HepG2 (cell line): ENCODE measurements at regions not wholly inside any gene's neighbourhood (a gene's known extent, or its start where the extent isn't known, plus 50 kb on each side); places are given as distances from the start of the nearest gene placed in this dataset.

ENCODE experiments used
- ATAC-seq: fragments of 200-7000 bp; cut with Tn5 transposase; 3 replicates; pipeline ENCODE4 v1.9.1; 2020; ENCODE audit warnings: mild to moderate bottlenecking, moderate library complexity
- BruUV-seq: library from RNA; stranded (reverse); fragments of 400-500 nt; replicated peaks from 2 replicates; lab custom pipeline; 2021; lab: Mats Ljungman, UMichigan
- CTCF ChIA-PET: fragments of 300-600 bp; formaldehyde crosslinking; extraction: SDS; loops from one replicate; lab custom pipeline; 2021; ENCODE audit warnings: low total read pairs, inconsistent platforms, low intra/inter-chr PET ratio; lab: Yijun Ruan, JAX
- POLR2A ChIA-PET: fragments of 350-600 bp; sonication (Branson Sonifier 250); formaldehyde crosslinking; loops from one replicate; lab custom pipeline; 2020; ENCODE audit warnings: antibody characterized with exemption, inconsistent platforms; lab: Yijun Ruan, JAX
- DNase-seq: peaks from one replicate; pipeline ENCODE4 v3.0.0-alpha.2; 2015; ENCODE audit warnings: low spot score
- FAIRE-seq: peaks from 3 replicates; lab custom pipeline; 2011; peaks lifted over from hg19 to GRCh38; lab: Jason Lieb, UNC
- H2AFZ ChIP-seq: one replicate; pipeline ENCODE4 v1.6.1; 2011; ENCODE audit warnings: low read length, inconsistent platforms
- H3K27ac ChIP-seq: fragments of 300-600 bp; 3 replicates; pipeline ENCODE4 v1.8.0; 2011; ENCODE audit warnings: mixed run types, mild to moderate bottlenecking, mixed read lengths, low read length, inconsistent platforms; ENCODE audit not compliant: insufficient read depth; ENCODE audit errors: extremely low read length
- H3K27me3 ChIP-seq, 2 experiments: fragments of 200-600 bp in 1 of 2; 2 replicates in 1 of 2; 3 replicates in 1 of 2; pipeline versions ENCODE4 v1.6.0 to v1.8.0; 2011; ENCODE audit warnings: low read length in 2 of 2, mild to moderate bottlenecking in 2 of 2, moderate library complexity in 2 of 2, inconsistent platforms in 1 of 2; ENCODE audit not compliant: insufficient read depth in 2 of 2, control insufficient read depth in 1 of 2
- H3K36me3 ChIP-seq, 2 experiments: fragments of 200-600 bp in 1 of 2; replicated peaks in 1 of 2; 2 replicates in 1 of 2; 3 replicates in 1 of 2; pipeline versions ENCODE4 v1.5.1 to v1.8.0; 2011; ENCODE audit warnings: low read length in 2 of 2, inconsistent platforms in 1 of 2; ENCODE audit not compliant: insufficient read depth in 2 of 2, control insufficient read depth in 1 of 2
- H3K4me1 ChIP-seq: 2 replicates; pipeline ENCODE4 v1.5.1; 2012; ENCODE audit warnings: low read length, inconsistent platforms; ENCODE audit not compliant: insufficient read depth
- H3K4me2 ChIP-seq: 2 replicates; pipeline ENCODE4 v1.6.0; 2011; ENCODE audit warnings: low read depth, low read length, inconsistent platforms
- H3K4me3 ChIP-seq, 3 experiments: fragments of 200-600 bp in 1 of 3; sonication (generic), shearing (Covaris generic) in 1 of 3; replicated peaks in 1 of 3; 2 replicates each; pipeline ENCODE4 v1.5.1; 2011 to 2016; ENCODE audit warnings: low read length in 3 of 3, inconsistent platforms in 2 of 3, low read depth in 2 of 3, mild to moderate bottlenecking in 2 of 3, control low read depth in 1 of 3, mixed read lengths in 1 of 3; ENCODE audit not compliant: insufficient read depth in 1 of 3
- H3K79me2 ChIP-seq: one replicate; pipeline ENCODE4 v1.6.1; 2011; ENCODE audit warnings: low read length, inconsistent platforms; ENCODE audit not compliant: insufficient read depth
- H3K9ac ChIP-seq: 2 replicates; pipeline ENCODE4 v1.6.0; 2011; ENCODE audit warnings: mild to moderate bottlenecking, low read depth, low read length, inconsistent platforms; ENCODE audit not compliant: insufficient read depth
- H3K9me3 ChIP-seq: 2 replicates; pipeline ENCODE4 v1.5.1; 2012; ENCODE audit warnings: mild to moderate bottlenecking, low read length
- H4K20me1 ChIP-seq: 2 replicates; pipeline ENCODE4 v1.6.0; 2011; ENCODE audit warnings: inconsistent platforms, mild to moderate bottlenecking, low read length, moderate library complexity; ENCODE audit not compliant: insufficient read depth
- HMG20B ChIP-seq: conservative IDR thresholded peaks from 2 replicates; pipeline ENCODE4 v1.6.1; 2016; ENCODE audit warnings: missing genetic modification reagents, missing compliant biosample characterization
- KLF11 ChIP-seq: IDR thresholded peaks from 2 replicates; pipeline ENCODE4 v1.6.1; 2016; ENCODE audit warnings: missing compliant biosample characterization
- MIER2 ChIP-seq: IDR thresholded peaks from 2 replicates; pipeline ENCODE4 v1.6.1; 2016; ENCODE audit warnings: missing biosample characterization, missing genetic modification reagents
- SIN3B ChIP-seq: fragments of 150-350 bp; IDR thresholded peaks from 2 replicates; pipeline ENCODE4 v1.6.1; 2014; ENCODE audit warnings: low read length
- SOX13 ChIP-seq, 3 experiments: fragments of 450-650 bp in 1 of 3; sonication (generic) in 1 of 3; formaldehyde crosslinking in 1 of 3; IDR thresholded peaks in 2 of 3; conservative IDR thresholded peaks in 1 of 3; 2 replicates each; pipeline versions ENCODE4 v1.5.0 to v1.6.1; 2016 to 2020; ENCODE audit warnings: antibody characterized with exemption in 1 of 3, mild to moderate bottlenecking in 1 of 3, missing compliant biosample characterization in 1 of 3, missing genetic modification reagents in 1 of 3, moderate library complexity in 1 of 3
- TBX3 ChIP-seq: fragments of 450-650 bp; IDR thresholded peaks from 2 replicates; pipeline ENCODE4 v1.6.1; 2017; ENCODE audit warnings: antibody characterized with exemption, mild to moderate bottlenecking, inconsistent platforms, borderline replicate concordance
- ZNF234 ChIP-seq: sonication (generic); formaldehyde crosslinking; conservative IDR thresholded peaks from 2 replicates; pipeline ENCODE4 v1.5.1; 2020; ENCODE audit warnings: mild to moderate bottlenecking, missing genetic modification reagents
- ZNF550 ChIP-seq: sonication (generic); formaldehyde crosslinking; IDR thresholded peaks from 2 replicates; pipeline ENCODE4 v1.4.0; 2020; ENCODE audit warnings: mild to moderate bottlenecking, missing genetic modification reagents, borderline replicate concordance
- ZNF788 ChIP-seq: sonication (generic); formaldehyde crosslinking; IDR thresholded peaks from 2 replicates; pipeline ENCODE4 v1.5.0; 2020; ENCODE audit warnings: mild to moderate bottlenecking, missing genetic modification reagents, borderline replicate concordance
- WGBS: methylation state at CpG from one replicate; pipeline ENCODE4 v1.1.6; 2017; ENCODE audit warnings: low lambda C conversion rate; 5-methylcytosine and 5-hydroxymethylcytosine counted together
- in situ Hi-C: cut with HindIII; loops from 2 replicates; pipeline ENCODE4 v1.10.0; 2017; ENCODE audit warnings: low pct_unique_long_range_greater_than_20kb; ENCODE audit not compliant: extremely low pct_ligation_motif_present
- intact Hi-C: fragments of 100-400 bp; cut with micrococcal nuclease; formaldehyde crosslinking; loops from one replicate; pipeline ENCODE4 v1.10.0; 2022; ENCODE audit not compliant: unreplicated experiment
- TF ChIP-seq, protein P1 (sequence below): sonication (generic); formaldehyde crosslinking; IDR thresholded peaks from 2 replicates; pipeline ENCODE4 v1.5.1; 2020; ENCODE audit warnings: mild to moderate bottlenecking, moderate library complexity, missing genetic modification reagents
- TF ChIP-seq, protein P2 (sequence below): sonication (generic); formaldehyde crosslinking; IDR thresholded peaks from 2 replicates; pipeline ENCODE4 v1.4.0; 2020; ENCODE audit warnings: mild to moderate bottlenecking, missing genetic modification reagents
- TF ChIP-seq, protein P3 (sequence below): sonication (generic); formaldehyde crosslinking; IDR thresholded peaks from 2 replicates; pipeline ENCODE4 v1.4.0; 2020; ENCODE audit warnings: missing genetic modification reagents, borderline replicate concordance

DNA sequence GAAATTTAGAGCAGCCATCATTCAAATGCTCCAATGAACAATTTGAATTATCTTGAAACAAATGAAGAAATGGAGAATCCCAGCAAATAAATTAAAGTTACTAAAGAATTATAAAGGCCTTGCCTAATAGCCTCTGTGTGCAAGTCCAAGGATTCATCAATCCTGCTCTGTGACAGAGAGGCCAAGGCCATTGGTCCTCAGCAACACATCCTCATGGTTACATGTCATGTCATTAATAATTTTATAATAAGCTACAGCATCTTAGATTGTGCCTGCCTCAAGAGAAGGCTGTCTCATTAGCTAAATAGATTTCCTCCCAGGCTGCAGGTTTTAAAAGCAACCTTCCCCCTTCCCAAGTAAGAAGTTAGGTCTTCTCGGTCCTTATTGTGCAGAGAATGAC lies 611.6 kb downstream of the FBXO15 start (continued):
- TF ChIP-seq, protein P1, sequence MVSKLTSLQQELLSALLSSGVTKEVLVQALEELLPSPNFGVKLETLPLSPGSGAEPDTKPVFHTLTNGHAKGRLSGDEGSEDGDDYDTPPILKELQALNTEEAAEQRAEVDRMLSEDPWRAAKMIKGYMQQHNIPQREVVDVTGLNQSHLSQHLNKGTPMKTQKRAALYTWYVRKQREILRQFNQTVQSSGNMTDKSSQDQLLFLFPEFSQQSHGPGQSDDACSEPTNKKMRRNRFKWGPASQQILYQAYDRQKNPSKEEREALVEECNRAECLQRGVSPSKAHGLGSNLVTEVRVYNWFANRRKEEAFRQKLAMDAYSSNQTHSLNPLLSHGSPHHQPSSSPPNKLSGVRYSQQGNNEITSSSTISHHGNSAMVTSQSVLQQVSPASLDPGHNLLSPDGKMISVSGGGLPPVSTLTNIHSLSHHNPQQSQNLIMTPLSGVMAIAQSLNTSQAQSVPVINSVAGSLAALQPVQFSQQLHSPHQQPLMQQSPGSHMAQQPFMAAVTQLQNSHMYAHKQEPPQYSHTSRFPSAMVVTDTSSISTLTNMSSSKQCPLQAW (CRISPR knock-in tag): no peak
- TF ChIP-seq, all 625 proteins: peak for 0

DNA sequence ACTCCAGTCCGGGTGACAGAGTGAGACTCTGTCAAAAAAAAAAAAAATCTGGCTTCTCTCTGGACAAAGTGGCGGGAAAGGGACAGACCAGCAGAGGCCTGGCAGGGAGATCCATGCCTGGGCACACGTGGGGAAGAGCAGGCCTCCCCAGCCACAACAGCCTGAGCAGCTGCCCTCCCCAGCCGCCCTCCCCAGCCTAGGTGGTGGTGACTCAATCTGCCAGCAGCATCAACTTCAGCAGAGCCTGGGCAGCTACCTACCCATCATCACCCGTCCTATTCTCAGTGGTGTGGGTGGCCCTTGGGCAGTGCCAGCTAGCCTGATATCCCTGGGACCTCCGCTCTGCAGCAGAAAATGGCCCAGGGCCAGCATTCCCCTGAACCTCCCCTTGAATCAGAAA lies 612.4 kb downstream of the FBXO15 start:
- H3K9ac ChIP-seq: no peak overlapping the region
- no peaks in the 10 kb centered on the region for H3K79me2 ChIP-seq
- no peak overlapping the region for H3K4me3 ChIP-seq
- H3K4me1 ChIP-seq: no peaks in the 10 kb centered on the region
- DNase-seq: no peak
- no peaks in the 10 kb centered on the region for H3K27me3 ChIP-seq
- intact Hi-C loops: no loop called here
- WGBS: 3% methylated on average over 3 of the region's 6 CpGs
- no peaks in the 10 kb centered on the region for H3K9me3 ChIP-seq
- H3K27ac ChIP-seq: no peak overlapping the region
- TF ChIP-seq KLF11 (no peak), SIN3B (no peak), HMG20B (CRISPR knock-in tag) (no peak), TBX3 (no peak), MIER2 (CRISPR knock-in tag) (no peak), ZNF234 (CRISPR knock-in tag) (no peak), SOX13 (IDR thresholded peaks at IDR 0.05) (no peak), SOX13 (CRISPR knock-in tag; conservative IDR thresholded peaks at IDR 0.05 in 1 of 2, IDR thresholded peaks at IDR 0.05 in 1 of 2) (no peak), ZNF550 (no peak), ZNF788 (CRISPR knock-in tag) (no peak)
- TF ChIP-seq, protein P2, sequence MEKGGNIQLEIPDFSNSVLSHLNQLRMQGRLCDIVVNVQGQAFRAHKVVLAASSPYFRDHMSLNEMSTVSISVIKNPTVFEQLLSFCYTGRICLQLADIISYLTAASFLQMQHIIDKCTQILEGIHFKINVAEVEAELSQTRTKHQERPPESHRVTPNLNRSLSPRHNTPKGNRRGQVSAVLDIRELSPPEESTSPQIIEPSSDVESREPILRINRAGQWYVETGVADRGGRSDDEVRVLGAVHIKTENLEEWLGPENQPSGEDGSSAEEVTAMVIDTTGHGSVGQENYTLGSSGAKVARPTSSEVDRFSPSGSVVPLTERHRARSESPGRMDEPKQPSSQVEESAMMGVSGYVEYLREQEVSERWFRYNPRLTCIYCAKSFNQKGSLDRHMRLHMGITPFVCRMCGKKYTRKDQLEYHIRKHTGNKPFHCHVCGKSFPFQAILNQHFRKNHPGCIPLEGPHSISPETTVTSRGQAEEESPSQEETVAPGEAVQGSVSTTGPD (CRISPR knock-in tag): no peak
- TF ChIP-seq, protein P3, sequence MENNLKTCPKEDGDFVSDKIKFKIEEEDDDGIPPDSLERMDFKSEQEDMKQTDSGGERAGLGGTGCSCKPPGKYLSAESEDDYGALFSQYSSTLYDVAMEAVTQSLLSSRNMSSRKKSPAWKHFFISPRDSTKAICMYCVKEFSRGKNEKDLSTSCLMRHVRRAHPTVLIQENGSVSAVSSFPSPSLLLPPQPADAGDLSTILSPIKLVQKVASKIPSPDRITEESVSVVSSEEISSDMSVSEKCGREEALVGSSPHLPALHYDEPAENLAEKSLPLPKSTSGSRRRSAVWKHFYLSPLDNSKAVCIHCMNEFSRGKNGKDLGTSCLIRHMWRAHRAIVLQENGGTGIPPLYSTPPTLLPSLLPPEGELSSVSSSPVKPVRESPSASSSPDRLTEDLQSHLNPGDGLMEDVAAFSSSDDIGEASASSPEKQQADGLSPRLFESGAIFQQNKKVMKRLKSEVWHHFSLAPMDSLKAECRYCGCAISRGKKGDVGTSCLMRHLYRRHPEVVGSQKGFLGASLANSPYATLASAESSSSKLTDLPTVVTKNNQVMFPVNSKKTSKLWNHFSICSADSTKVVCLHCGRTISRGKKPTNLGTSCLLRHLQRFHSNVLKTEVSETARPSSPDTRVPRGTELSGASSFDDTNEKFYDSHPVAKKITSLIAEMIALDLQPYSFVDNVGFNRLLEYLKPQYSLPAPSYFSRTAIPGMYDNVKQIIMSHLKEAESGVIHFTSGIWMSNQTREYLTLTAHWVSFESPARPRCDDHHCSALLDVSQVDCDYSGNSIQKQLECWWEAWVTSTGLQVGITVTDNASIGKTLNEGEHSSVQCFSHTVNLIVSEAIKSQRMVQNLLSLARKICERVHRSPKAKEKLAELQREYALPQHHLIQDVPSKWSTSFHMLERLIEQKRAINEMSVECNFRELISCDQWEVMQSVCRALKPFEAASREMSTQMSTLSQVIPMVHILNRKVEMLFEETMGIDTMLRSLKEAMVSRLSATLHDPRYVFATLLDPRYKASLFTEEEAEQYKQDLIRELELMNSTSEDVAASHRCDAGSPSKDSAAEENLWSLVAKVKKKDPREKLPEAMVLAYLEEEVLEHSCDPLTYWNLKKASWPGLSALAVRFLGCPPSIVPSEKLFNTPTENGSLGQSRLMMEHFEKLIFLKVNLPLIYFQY (CRISPR knock-in tag): no peak
- TF ChIP-seq, all 625 proteins: peak for 0
- Histone ChIP-seq H3K4me2 (no peak overlapping the region), H4K20me1 (no peaks in the 10 kb centered on the region), H3K36me3 (no peaks in the 10 kb centered on the region), H2AFZ (no peak overlapping the region)
- no TSS peak for BruUV-seq
- ChIA-PET CTCF (no interaction called here), POLR2A (no interaction called here)
- in situ Hi-C loops: no loop called here
- no peak for FAIRE-seq
- no peak for ATAC-seq
